ENCODE measurements at regions not wholly inside any gene's neighbourhood (a gene's known extent, or its start where the extent isn't known, plus 50 kb on each side); places are given as distances from the start of the nearest gene placed in this dataset.

GRCh38 chr21:32842146-32842545, 70.6 kb upstream of the PAXBP1 start:
- peaks cover 41% of the 10 kb centered on the region for H3K27me3 ChIP-seq (ENCODE audit: insufficient read depth, low read length)

GRCh38 chr21:32843561-32843960, 72.0 kb upstream of the PAXBP1 start:
- no peak for DNase-seq (ENCODE audit: insufficient read length, low spot score, missing footprints)
- TF ChIP-seq CTCF (IDR thresholded peaks at IDR 0.05; ENCODE audit: extremely low read depth, low read depth, low read length), result no peak
- no peak overlapping the region for H3K4me3 ChIP-seq (ENCODE audit: insufficient read depth, low read length)
- H3K36me3 ChIP-seq (ENCODE audit: insufficient read depth, low read length), result no peaks in the 10 kb centered on the region
- H2AFZ ChIP-seq (ENCODE audit: low read length), result no peak overlapping the region
- H3K4me1 ChIP-seq (ENCODE audit: insufficient read depth, low read length), result peaks cover 11% of the 10 kb centered on the region
- no peak overlapping the region for H3K27ac ChIP-seq (ENCODE audit: low read depth, low read length)
- no peaks in the 10 kb centered on the region for H3K9me3 ChIP-seq (ENCODE audit: low read depth, low read length)
- no peaks in the 10 kb centered on the region for H4K20me1 ChIP-seq (ENCODE audit: insufficient read depth, low read length)
- H3K4me2 ChIP-seq (ENCODE audit: insufficient read depth, low read length), result no peak overlapping the region
- peaks cover 41% of the 10 kb centered on the region for H3K27me3 ChIP-seq (ENCODE audit: insufficient read depth, low read length)
- H3K79me2 ChIP-seq (ENCODE audit: insufficient read depth, low read length), result no peaks in the 10 kb centered on the region

More at GRCh38 chr21:32842146-32842545, 70.6 kb upstream of the PAXBP1 start:
- Histone ChIP-seq H2AFZ (ENCODE audit: low read length) (no peak overlapping the region), H3K27ac (ENCODE audit: low read depth, low read length) (no peak overlapping the region), H4K20me1 (ENCODE audit: insufficient read depth, low read length) (no peaks in the 10 kb centered on the region), H3K4me1 (ENCODE audit: insufficient read depth, low read length) (peaks cover 11% of the 10 kb centered on the region), H3K9me3 (ENCODE audit: low read depth, low read length) (no peaks in the 10 kb centered on the region), H3K4me3 (ENCODE audit: insufficient read depth, low read length) (no peak overlapping the region), H3K36me3 (ENCODE audit: insufficient read depth, low read length) (no peaks in the 10 kb centered on the region), H3K4me2 (ENCODE audit: insufficient read depth, low read length) (no peak overlapping the region), H3K79me2 (ENCODE audit: insufficient read depth, low read length) (no peaks in the 10 kb centered on the region)
- no peak for TF ChIP-seq CTCF (IDR thresholded peaks at IDR 0.05; ENCODE audit: extremely low read depth, low read depth, low read length)
- DNase-seq (ENCODE audit: insufficient read length, low spot score, missing footprints), result no peak

- Histone ChIP-seq H3K9me3 (ENCODE audit: low read depth, low read length) (no peaks in the 10 kb centered on the region), H2AFZ (ENCODE audit: low read length) (no peak overlapping the region), H3K79me2 (ENCODE audit: insufficient read depth, low read length) (no peaks in the 10 kb centered on the region), H4K20me1 (ENCODE audit: insufficient read depth, low read length) (no peaks in the 10 kb centered on the region), H3K4me1 (ENCODE audit: insufficient read depth, low read length) (peaks cover 11% of the 10 kb centered on the region), H3K27ac (ENCODE audit: low read depth, low read length) (no peak overlapping the region), H3K27me3 (ENCODE audit: insufficient read depth, low read length) (peaks cover 41% of the 10 kb centered on the region), H3K4me3 (ENCODE audit: insufficient read depth, low read length) (no peak overlapping the region), H3K36me3 (ENCODE audit: insufficient read depth, low read length) (no peaks in the 10 kb centered on the region), H3K4me2 (ENCODE audit: insufficient read depth, low read length) (peak overlapping the region; percentile 26)
- no peak for DNase-seq (ENCODE audit: insufficient read length, low spot score, missing footprints)
- no peak for TF ChIP-seq CTCF (IDR thresholded peaks at IDR 0.05; ENCODE audit: extremely low read depth, low read depth, low read length)
These were observed 72.5 kb upstream of the PAXBP1 start for GRCh38 chr21:32844076-32844475.

GRCh38 chr21:32844653-32845436, 73.3 kb upstream of the PAXBP1 start:
- H2AFZ ChIP-seq (ENCODE audit: low read length), result no peak overlapping the region
- H3K9me3 ChIP-seq (ENCODE audit: low read depth, low read length), result no peaks in the 10 kb centered on the region
- no peaks in the 10 kb centered on the region for H4K20me1 ChIP-seq (ENCODE audit: insufficient read depth, low read length)
- no peaks in the 10 kb centered on the region for H3K79me2 ChIP-seq (ENCODE audit: insufficient read depth, low read length)
- peak overlapping the region; percentile 26 for H3K4me2 ChIP-seq (ENCODE audit: insufficient read depth, low read length)
- peak; percentile 24 for TF ChIP-seq CTCF (IDR thresholded peaks at IDR 0.05; ENCODE audit: extremely low read depth, low read depth, low read length)
- H3K4me3 ChIP-seq (ENCODE audit: insufficient read depth, low read length), result no peak overlapping the region
- no peaks in the 10 kb centered on the region for H3K36me3 ChIP-seq (ENCODE audit: insufficient read depth, low read length)
- H3K4me1 ChIP-seq (ENCODE audit: insufficient read depth, low read length), result peaks cover 11% of the 10 kb centered on the region
- DNase-seq (ENCODE audit: insufficient read length, low spot score, missing footprints), result peak; percentile 82
- peaks cover 43% of the 10 kb centered on the region for H3K27me3 ChIP-seq (ENCODE audit: insufficient read depth, low read length)
- no peak overlapping the region for H3K27ac ChIP-seq (ENCODE audit: low read depth, low read length)

Data from osteoblast (primary cell).